Left hindlimb (tissue), 1 donor: ENCODE measurements at regions not wholly inside any gene's neighbourhood (a gene's known extent, or its start where the extent isn't known, plus 50 kb on each side); places are given as distances from the start of the nearest gene placed in this dataset.
"Not testable (repeated sequence)": the region's sequence is repeated elsewhere in the genome, so short reads cannot be mapped to it uniquely, and the experiment has no call there.

ENCODE experiments used
- DNase-seq: peaks from one replicate; pipeline ENCODE4 v3.0.0-alpha.2; 2018

- not testable (repeated sequence) for DNase-seq
These were observed 58.8 kb upstream of the ANKRD30BL start for GRCh38 chr2:132220589-132220988.

- DNase-seq = not testable (repeated sequence)
These were observed 60.1 kb upstream of the ANKRD30BL start for GRCh38 chr2:132221886-132222285.

DNA sequence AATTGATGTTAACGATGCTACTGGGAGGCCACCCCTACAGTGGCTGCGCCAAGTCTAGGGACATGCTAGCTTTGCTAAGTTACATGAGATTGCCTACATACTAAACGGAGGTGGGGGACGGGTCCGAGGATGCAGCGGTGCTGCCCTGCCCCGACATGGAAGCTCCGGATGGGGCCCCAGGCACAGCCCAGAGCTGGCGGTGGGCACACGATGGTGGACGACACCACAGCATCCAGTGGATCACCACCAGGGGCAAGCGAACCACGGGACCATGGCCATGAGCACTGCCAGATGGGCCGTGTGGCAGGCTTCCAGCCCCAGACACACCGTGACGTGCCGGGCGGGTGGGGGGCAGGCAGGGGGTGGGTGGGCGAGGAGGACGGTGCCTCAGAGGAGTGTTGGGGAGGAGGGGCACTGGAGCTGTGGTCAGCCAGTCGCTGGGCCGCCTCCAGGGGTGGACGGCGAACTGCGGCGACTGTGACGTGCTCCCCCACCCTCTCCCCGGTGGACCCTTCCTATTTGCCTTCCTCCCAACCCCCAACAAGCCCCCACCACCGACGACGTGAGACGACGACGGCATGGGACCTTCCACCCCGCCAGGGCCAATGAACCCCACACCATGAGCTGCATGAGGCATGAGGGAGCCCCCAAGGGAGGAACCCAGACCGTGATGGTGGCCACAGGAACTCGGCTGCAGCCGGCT, 90.6 kb upstream of the ANKRD30BL start:
- DNase-seq = no peak

GRCh38 chr2:132252894-132253264, 91.1 kb upstream of the ANKRD30BL start:
- no peak for DNase-seq

DNA sequence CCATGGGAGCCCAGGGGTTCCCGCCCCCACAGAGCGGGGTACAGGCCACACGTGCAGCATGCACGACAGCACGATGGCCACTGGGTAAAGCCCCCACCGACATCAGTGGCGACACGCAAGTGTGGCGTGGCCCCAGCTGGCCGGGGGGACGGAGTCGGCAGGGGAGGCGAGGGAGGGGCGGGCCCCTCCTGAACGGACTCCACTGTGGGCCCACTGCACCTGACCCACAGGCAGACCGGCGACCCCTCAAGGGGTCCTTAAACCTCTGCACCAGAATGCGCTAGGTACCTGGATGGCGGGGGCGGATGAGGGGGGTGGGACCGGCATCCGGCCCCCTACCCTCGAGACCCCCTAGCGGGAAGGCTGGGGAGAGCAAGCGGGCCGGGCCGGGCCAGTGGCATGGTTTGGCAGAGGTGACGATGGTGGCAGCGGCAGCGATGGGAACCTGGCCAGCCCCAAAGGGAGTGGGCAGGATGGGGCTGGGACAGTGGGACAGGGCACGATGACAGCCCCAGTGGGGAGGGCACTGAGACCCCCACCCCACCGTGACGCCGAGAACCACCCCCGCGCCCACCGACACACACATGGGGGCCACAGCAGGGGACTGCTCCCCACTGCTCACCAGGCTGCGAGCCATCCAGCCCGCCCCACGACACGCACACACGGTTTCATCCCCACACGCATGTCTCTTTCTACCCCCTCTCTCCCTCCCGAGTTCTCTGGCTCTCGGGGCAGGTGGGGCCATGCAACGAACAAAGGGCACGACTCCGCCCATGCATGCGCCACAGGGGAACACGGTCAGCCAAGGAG, 91.9 kb upstream of the ANKRD30BL start:
- no peak for DNase-seq

DNA sequence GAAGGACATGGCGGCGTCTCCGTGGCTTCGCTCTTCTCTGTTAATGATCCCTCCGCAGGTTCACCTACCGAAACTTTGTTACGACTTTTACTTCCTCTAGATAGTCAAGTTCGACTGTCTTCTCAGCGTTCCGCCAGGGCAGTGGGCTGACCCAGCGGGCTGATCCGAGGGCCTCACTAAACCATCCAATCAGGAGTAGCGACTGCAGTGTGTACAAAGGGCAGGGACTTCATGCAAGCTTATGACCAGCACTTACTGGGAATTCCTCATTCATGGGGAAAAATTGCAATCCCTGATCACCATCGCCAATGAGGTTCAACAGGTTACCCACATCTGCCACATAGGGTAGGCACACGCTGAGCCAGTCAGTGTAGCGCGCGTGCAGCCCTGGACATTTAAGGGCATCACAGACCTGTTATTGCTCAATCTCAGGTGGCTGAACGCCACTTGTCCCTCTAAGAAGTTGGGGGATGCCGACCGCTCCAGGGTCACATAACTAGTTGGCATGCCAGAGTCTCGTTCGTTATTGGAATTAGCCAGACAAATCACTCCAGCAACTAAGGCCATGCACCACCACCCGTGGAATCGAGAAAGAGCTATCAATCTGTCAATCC, 92.7 kb upstream of the ANKRD30BL start:
- DNase-seq = not testable (repeated sequence)

- DNase-seq = no peak
These were observed 94.0 kb upstream of the ANKRD30BL start for GRCh38 chr2:132255714-132256113.

- DNase-seq = no peak
These were observed 94.6 kb upstream of the ANKRD30BL start for GRCh38 chr2:132256251-132256902.

DNA sequence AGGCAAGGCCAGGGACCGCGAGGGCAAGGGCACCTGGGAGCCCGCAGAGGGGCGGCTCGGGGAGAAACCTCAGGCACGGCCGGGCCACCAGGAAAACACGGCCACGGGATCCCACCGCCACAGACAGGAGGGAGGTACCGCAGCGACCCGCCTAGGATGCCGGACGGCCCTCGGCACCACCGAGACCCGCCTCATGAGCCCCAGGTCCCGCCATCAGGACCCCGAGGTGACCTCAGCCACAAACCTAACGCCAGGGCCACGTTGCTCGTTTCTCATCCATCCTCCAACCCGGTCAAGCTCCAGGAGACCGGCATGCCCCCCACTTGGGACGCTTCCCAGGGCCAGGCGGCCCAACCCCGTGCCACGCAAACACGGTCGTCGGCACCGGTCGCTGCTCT, 95.2 kb upstream of the ANKRD30BL start:
- not testable (repeated sequence) for DNase-seq

DNA sequence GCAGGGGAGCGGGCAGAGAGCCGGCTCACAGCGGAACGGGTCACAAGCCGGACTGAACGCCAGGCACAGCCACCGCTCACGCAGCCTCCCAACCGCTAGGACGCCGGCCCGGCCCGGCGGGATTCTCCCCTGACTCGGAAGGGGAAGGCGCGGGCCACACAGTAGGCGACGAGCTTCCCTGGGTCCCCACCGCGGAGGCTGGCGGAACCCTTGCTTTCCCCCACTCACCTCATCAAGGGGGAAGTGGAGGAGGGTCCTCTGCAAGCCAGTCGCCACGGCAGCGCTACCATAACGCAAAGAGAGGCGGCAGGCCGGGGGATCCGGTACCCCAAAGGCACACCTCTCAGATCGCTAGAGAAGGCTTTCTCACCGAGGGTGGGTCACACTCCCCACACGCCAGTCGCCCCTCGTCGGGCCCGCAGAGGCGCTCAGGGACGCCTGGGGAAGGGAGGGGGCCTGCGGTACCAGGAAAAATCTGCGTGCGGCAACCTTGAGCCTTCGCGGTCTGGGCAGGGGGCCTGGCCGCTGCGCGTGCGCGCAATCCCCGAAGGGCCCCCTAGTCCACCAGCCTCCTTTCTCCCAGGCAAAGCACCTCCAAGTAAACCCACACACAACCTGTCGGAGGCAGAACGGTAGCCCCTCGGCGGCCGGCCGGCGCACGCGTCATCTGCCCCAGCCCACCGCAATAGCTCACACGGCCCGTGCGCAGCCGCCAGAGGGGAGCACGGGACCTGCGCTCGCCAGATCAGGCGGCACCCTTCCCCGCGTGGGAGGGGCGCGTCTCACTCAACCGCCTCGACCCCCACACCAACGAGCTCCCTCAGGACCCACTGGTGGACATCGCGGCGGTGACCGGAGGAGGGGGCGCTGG, 95.8 kb upstream of the ANKRD30BL start:
- not testable (repeated sequence) for DNase-seq

DNA sequence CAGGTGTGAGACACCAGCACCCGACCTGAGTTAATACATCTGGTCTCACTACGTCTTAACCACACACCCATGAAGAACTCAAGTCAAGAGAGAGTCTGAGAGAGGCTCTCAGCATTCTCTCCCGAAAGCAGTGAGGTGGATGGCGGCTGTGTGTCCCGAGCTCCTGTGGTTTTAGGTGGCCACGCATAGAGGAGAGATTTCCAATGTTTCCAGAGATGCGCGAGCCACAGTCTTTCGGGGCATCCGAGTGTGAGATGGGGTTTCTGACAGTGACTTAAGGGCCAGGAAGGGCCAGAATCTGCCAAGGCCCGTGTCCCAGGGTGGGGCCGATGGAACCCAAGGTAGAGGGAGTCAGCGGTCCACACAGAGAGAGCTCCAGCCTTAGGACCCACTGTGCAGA, 97.5 kb upstream of the ANKRD30BL start:
- DNase-seq = not testable (repeated sequence)

DNA sequence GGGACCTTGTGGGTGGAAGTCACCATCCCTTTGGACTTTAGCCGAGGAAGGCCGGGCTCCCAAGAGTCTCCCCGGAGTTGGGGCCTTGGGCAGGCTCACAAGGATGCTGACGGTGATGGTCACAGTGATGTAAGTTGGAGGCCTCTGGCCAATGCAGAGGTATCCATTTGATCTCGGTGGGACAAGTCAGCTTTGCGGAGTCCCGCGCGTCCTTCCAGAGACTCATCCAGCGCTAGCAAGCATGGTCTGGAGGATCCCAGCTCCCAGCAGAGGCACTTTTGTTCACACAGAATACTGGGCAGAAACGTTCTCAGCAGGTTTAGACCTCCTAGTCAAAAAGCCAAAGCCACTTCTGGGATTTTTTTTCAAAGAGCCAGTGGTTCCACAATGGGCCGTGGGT, 103.8 kb upstream of the ANKRD30BL start:
- DNase-seq = not testable (repeated sequence)

GRCh38 chr2:132267105-132267497, 105.3 kb upstream of the ANKRD30BL start:
- DNase-seq = no peak

- not testable (repeated sequence) for DNase-seq
These were observed 105.9 kb upstream of the ANKRD30BL start for GRCh38 chr2:132267498-132268283.

DNA sequence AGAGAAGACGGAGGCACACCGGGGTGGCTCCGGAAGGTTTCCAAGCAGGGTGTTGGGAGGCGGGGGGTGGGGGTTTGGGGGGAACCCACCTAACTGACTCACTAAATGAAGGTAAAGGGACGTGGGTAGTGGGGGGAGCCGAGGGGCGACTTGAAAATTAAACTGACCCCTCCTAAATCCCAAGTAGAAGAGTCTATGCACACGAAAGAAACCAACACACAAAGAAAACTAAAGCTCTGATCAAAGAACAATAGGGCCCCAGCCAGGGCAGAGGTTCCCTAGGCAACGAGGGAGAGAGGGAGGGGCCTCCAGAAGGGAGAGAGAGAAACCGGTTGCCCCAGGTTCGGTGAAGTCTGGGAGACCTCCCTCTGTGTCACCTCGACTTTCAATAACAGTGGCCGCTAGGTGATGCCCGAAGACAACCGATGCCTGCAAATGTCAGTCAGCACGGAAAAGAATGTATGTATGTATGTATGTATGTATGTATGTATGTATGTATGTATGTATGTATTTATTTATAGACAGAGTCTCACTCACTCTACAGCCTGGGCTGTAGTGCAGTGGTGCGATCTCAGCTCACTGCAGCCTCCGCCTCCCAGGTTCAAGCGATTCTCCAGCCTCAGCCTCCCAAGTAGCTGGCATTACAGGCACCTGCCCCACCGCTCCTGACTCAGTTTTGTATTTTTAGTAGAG, 106.7 kb upstream of the ANKRD30BL start:
- peak; percentile 81 for DNase-seq

DNA sequence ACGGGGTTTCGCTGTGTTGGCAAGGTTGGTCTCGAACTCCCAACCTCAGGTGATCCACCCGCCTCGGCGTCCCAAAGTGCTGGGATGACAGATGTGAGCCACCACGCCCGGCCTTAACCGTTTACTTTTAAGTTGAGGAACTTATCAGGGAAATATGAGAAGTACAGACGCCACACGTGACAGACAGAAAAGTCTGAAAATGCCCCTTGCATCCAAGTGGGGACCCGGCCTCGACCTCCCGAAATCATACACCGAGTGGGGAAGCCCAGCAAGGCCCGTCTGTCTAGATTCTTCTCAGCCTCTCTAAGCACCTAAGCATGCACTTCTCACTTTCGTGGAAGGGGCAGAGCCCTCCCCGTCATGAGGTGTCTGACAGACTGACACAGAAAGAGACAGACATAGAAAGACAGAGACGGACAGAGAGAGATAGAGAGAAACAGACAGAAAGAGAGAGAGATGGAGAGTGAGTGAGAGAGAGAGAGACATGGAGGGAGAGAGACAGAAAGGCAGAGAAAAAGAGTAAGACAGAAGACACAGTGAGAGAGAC, 107.3 kb upstream of the ANKRD30BL start:
- no peak for DNase-seq

DNA sequence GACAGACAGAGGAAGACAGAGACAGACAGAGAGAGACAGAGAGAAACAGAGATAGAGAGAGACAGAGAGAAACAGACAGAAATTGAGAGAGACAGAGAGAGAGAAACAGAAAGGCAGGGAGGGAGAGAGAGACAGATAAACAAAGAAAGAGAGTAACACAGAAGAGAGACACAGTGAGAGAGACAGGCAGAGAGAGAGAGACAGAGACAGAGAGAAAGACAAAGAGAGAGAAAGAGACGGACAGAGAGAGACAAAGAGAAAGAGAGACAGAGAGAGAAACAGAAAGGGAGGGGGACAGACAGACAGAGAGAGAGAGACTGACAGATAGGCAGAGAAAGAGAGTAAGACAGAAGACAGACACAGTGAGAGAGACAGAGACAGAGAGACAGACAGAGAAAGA, 108.5 kb upstream of the ANKRD30BL start:
- no peak for DNase-seq

DNA sequence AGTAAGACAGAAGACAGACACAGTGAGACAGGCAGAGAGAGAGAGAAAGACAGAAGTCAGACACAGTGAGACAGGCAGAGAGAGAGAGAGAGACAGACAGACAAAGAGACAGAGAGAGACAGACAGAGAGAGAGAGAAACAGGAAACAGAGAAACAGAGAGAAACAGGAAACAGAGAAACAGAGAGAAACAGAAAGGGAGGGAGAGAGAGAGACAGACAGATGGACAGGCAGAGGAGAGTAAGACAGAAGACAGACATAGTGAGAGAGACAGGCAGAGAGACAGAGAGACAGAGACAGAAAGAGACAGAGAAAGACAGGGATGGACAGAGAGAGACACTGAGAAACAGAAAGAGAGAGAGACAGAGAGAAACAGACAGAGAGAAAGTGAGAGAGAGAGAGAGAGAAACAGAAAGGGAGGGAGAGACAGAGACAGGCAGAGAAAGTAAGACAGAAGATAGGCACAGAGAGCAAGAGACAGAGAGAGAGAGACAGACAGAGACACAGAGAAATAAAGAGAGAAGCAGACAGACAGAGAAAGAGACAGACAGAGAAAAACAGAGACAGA, 109.3 kb upstream of the ANKRD30BL start:
- no peak for DNase-seq

- DNase-seq = not testable (repeated sequence)
These were observed 110.0 kb upstream of the ANKRD30BL start for GRCh38 chr2:132271794-132272193.

- DNase-seq = no peak
These were observed 111.0 kb upstream of the ANKRD30BL start for GRCh38 chr2:132272713-132273112.
